ENCODE measurements at regions not wholly inside any gene's neighbourhood (a gene's known extent, or its start where the extent isn't known, plus 50 kb on each side); places are given as distances from the start of the nearest gene placed in this dataset.
A peak's percentile ranks its signal among the peaks of the same experiment; 100 is the strongest.
"Not testable (repeated sequence)": the region's sequence is repeated elsewhere in the genome, so short reads cannot be mapped to it uniquely, and the experiment has no call there.

DNA sequence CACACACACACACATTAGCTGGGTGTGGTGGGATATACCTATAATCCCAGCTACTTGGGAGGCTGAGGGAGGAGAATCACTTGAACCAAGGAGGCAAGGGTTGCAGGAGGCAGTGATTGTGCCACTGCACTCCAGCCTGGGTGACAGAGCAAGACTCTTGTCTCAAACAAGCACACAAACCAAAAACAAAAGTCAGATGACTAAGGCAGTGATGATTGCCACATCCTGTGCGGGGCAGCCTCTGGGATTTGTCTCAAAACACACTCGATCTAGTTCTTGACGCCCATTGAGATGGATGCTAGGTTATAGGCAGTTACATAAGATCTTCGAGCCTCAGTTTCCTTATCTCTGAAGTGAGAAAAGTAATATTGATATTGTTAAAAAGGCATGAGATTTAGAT, 57.8 kb upstream of the NBPF8 start:
- not testable (repeated sequence) for DNase-seq

DNA sequence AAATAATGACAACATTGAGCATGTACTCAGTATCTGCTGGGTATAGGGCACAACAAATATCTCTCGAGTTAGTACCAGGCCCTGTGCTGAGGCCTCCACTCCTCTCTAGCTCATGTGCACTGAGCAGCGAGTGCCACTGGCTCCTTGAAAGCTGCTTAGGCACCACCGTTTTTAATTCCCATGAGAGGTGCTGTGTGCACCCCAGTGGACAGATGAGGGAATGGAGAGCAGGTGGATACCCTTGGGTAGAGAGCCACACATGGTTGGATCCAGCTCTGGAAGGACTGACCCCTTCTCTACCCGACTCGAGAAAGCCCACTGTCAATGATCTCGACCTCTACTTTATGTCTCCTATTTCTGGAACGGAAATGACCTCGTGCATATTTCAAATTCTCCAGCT, 58.7 kb upstream of the NBPF8 start:
- DNase-seq = peak in 1 of 2 experiments; percentile 18

DNA sequence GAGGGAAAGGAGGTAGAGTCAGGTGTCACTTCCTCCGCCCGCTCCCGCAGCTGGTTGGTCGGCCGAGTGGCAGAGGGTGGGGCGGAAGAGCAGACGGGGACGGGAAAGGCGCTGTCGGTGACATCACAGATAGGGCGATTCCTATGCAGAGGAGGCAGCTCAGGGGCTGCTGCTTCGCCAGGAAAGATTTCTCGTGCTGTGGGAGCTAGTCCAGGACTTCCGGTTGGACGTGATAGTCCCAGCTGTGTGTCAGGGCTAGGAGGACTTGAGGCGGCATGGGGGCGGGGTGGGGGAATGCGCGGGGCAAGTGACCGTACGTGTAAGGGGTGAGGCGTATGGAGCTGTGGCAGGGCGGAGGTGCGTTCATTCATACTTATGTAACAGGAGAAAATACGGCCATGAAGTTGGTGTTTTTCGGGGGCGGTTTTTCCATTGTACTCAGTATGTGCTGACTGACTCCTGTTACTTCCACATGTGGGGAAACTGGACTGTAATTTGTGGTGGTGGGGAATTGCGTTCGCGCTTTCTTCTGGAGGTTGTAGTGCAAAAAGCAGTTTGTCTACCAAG, 60.1 kb upstream of the NBPF8 start:
- DNase-seq = not testable (repeated sequence)

DNA sequence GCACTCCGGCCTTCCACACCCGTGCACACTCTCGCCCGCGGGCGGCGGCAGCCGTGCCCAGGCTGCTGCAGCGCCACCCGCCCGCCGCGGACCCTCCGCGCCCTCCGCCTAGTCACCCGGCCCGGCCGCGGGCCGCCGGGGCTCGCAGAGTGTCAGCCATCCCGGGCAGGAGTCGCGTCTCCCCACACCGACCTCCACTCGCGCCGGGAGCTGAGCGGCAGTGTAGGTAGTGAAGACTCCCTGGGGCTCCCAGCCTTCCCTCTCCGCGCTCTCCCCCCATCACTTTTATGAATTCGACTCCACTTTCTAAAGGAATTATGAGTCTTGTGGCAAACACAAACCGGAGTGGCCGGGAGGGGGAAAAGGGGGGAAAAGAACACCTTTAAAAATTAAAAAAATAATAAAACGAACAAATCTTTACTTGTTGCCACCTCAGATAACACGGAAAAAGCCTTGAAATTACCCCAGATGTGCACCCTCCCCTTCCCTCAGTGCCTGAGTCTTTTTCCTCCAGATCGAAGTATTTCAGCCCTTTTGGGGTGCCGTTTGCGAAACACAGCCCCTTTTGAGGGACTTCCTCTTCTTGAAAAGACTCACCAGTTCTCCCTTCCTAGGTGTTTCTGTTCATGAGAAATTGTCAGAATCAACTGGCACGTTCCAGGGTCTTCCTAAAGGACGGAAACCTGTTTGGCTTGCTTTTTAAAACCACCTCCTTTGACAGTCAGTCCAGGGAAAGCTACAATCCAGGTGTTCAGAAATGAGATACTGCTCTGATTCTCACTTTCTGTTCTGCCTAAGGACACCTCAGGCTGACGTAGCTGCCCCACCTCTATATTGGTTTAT, 72.4 kb upstream of the NBPF8 start:
- DNase-seq = not testable (repeated sequence)

DNA sequence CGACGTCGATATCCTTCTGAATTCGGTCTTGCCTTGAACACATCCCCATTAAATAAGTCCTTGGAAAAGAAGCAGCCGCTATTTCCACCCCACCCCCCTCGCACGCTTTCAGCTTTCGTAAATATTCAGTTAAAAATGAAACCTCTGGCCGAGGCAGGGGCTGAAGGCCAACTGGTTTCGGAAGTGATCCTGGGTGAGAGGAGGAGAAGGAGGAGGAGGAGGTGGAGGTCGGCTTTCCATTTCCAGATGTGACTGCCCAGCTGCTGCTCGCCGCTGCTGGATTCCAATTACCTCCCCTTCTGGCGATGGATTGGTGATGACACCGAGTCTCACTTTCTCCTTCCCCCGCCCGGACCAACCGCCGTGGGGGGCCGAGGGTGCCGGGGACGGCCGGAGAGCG, 73.1 kb upstream of the NBPF8 start:
- peak in 1 of 2 experiments; percentile 1 for DNase-seq

DNA sequence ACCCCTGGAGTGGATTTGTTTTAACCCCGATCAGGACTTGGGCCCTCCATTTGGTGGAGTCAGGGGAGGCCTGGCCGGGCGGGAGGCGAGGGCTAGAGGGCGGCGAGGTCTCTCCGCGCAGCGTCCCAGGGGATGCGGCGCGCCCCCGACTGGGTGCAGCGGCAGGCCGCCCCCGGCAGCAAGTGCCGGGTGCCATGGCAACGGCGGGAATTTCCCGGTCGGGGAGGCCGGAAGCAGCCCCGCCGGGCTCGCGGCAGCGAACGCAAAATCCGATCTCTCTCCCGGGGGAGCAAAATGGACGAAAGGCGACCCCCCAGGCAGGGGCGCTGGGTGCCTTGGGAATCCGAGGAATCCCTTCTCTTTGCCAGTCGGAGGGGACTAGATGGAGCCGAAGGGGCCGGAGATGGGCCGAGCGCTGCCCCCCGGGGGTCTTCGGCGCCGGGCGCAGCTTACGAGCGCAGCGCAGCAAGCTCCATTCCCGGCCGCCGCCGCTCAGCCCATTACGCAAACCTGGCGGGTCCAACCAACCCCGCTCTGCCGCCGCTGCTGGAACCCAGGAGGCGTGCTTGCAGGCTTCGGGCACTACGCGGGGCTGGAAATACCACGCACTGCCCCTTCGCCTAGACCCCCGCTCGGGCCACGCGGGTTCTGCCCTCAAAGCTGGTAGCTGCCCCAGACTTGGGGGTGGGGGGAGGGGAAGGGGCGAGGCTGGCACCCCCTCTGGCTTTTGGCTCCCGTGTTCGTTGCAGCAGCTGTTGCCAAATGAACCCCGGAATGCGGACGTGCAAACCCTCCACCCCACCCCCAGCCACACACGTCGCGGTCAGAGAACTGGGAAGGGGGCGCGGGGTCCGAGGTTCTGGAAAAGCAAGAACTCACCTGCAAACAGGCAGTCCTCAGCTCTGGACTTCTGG, 73.7 kb upstream of the NBPF8 start:
- DNase-seq = peak in 1 of 2 experiments; percentile 0

DNA sequence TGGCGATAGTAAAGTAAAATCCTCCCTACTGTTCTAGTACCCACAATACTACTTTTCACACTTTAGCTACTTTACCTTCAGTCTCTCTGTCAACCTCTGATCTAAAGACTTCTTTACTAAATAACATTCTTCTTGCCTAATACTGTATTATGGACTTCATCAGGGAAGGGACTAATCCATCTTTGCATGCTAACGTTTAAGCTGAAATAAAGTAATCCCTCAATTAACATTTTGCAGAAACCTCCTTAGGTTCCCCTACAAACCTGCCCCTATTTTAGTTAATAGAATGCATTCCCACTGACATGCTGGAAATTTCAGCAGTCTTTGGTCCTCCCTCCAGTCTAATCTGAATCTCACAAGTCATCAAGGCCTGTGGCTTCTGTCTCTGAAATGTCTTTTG, 99.1 kb upstream of the NBPF8 start:
- DNase-seq = not testable (repeated sequence)

DNA sequence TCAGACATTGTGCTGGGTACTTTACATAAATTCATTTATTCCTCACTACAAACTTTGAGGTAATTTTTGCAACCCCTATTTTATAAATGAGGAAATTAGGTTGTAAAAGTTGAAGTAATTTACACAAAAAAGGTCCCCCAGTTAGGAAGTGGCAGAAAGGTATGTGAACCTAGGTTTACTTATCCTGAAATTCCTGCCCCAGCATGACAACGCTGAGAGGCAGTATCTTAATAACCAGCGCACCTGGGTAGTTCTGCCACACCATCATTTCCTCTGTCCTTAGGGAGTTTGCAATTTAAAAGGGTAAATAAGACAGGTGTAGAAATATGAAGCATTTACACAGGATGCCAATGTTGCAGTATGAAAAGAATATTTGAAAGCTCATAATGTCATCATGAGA, 102.9 kb upstream of the NBPF8 start:
- not testable (repeated sequence) for DNase-seq

DNA sequence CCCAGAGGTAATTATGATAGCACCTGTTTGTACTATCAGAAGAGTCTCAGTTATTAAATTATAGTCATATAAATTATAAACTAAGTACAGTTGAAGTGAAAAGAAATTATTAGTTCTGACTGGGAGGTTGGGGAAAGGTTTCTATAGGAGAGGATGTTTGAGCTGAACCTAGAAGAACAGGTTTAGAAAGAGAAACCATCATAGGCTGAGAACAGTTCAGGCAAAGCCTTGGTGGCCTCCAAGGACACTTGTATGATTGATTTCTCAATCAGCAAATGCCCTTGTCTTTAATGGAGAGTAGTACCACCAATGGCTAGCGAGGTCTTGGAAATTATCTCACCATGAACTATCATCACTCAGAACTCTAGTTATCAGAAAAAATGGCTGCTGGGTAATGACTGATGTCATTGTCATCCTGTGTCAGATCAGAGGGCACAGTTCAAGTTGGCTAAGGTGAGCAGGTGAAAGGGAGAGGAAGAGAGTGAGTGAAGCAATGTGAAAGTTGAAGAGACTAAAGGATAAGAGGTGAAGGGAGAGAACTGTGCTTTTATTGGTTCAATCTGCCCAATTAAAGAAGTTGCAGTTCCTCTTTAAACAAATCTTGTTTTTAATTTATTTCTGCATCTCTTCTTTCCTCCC, 105.8 kb upstream of the NBPF8 start:
- not testable (repeated sequence) for DNase-seq

DNA sequence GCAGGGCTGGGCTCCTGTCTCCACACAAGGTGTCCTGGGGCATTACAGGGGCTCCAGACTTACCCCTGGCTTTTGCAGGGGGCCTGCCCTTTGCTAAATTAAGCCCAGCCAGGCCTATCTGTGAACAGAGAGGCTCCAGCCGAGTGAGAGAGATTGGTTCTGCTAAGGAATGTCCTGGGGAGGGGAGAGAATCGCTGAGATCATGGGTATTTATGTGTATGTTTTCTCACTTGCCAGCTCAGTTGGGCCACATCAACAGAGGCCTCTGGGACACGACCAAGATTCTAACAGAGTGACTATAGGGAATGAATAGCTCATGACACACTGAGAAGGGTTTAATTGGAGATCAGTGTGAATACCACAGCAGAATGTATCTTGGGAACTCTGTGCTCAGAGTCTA, 109.8 kb upstream of the NBPF8 start:
- not testable (repeated sequence) for DNase-seq

DNA sequence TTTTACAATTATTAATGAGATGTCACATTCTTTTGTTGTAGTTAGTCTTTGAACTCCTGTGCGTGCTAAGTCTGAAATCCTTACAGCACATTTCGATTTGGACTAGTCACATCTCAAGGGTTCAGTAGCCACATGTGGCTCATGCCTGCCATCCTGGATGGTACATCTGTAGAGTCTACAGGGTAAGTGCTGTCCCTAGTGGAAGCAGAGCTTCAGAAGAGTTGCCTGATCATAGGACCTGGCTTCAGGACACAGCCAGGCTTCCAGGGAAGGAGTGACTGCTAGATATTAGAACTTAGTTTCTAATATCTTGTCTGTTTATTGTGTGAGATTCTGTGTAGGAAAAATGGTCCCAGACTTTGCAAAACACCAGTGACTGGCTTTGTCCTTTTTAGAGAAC, 110.5 kb upstream of the NBPF8 start:
- not testable (repeated sequence) for DNase-seq

DNA sequence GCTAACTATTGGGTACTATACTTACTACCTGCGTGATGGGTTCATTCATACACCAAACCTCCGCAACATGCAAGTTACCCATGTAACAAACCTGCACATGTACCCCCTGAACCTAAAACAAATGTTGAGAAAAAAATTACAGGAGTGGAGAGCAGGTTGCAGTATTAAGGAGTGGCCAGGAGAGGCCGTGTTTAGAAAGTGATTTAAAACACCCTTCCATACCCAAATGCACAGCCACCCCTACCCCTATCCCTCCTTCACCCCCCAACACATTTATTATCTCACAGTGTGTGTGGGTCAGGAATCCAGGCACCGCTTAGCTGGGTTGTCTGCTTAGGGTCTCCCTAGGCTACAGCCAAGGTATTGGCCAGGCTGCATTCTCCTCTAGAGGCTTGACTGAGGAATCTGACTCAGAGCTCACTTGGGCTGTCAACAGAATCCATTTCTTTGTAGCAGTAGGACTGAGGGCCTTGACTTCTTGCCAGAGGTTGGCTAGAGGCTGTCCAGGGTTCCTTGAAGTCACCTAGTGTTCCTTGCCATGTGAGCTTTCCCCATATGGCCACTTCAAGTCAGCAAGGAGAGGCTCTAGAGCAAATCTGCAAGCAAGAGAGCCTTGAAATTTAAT, 115.3 kb upstream of the NBPF8 start:
- DNase-seq = not testable (repeated sequence)

DNA sequence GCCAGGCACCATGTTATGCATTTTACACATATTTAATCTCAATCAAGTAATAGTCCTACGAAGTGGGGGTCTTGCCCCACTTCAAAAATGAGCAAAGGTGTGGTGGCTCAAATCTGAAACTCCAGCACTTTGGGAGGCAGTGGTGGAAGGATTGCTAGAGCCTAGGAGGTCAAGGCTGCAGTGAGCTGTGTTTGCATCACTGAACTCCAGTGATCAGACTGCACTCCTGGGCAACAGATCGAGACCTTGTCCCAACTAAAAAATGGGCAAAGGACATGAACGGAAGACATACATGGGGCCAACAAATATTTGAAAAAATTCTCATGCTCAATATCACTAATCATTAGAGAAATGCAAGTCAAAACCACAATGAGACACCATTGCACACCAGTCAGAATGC, 116.3 kb upstream of the NBPF8 start:
- not testable (repeated sequence) for DNase-seq

DNA sequence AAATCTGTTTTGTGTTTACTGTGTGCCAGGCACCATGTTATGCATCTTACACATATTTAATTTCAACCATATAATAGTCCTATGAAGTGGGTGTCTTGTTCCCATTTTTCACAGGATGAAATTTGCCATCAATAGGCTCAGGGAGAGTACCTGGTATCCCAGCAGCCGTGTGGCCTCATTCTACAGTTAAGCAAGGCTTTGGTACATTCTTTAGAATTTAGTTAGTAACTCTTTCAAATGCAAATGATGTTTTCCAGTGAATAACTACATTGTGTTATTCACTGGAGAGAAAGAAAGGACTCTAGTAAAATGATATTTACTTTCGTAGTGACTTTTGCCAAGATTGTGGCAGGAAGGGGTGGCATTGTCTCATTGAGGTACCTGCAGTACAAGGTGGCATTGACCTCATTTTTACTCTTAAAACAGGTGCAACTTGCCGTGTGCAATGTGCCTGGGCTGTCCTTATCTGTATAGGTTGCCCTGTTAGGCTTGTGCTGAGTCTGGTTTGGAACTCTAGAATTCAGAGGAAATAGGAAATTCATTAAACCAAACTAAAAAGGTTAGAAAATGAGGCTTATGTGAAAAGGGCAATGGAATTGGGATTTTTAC, 117.4 kb upstream of the NBPF8 start:
- not testable (repeated sequence) for DNase-seq

DNA sequence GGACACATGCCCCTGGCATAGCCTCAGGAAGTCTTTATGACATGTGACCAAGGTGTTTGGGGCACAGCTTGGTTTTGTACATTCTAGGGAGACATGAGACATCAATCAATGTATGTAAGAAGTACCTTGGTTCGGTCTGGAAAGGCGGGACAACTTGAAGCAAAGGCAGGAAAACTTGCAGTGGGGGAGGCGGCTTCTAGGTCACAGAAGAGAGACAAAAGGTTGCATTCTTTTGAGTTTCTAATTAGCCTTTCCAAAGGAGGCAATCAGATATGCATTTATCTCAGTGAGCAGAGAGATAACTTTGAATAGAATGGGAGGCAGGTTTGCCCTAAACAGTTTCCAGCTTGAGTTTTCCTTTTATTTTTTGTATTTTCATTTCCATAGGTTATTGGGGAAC, 113.8 kb upstream of the SEC22B start:
- not testable (repeated sequence) for DNase-seq

DNA sequence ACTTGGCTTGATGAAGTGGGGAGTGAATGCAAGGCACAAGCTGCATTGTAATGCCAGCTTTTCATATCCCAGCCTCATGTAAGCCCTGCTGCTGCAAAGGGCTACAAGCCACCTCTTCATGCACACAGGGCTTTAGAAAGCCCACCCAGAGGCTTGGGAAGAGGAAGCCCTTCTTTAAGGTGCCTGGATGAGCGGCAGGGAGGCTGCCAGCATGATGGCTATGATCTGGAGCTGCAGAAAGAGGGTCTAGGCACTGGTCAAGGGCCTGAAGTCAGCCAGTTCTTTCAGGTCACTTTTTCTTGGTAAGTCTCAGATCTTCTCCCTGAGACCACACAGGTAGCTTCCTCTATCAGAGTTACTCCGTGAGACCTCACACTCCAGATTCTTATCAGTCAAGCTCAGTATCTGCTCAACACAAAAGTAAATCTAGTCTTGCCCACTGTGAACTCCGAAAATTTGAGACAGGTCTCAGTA, 113.3 kb upstream of the SEC22B start:
- not testable (repeated sequence) for DNase-seq

DNA sequence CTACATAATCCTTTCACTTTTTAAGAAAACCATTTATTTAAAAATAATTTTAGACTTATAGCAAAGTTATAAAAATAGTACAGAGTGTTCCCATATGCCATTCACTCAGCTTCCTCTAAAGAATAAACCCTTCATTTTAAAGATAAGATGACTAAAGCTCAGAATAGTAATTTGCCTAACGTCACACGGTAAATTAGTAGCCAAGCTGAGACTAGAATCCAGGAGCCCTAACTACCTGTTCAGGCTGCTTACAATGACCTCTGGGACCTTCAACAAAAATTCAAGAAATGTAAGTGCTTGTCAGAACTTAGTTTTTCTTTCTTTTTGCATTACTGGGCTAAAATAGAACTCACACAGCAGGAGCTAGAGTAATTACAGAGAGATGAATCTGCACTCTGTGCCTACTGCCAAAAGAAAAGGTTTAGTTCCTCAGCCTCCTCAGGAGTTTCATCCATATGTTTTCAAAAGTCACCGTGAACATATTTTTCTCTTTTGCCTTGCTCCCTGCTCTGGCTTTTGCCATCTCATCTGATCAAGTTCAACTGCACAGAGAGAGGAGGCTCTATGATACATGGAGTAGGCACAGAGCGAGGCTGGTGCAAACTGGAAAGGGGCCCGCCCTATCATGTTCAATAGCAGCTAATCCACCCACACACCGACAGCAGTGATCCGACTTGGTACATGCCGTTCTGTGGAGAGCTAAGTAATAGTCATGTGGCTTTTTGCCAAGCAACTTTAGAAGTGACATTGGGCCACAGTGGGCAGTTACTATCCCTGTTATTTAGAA, 112.7 kb upstream of the SEC22B start:
- not testable (repeated sequence) for DNase-seq

DNA sequence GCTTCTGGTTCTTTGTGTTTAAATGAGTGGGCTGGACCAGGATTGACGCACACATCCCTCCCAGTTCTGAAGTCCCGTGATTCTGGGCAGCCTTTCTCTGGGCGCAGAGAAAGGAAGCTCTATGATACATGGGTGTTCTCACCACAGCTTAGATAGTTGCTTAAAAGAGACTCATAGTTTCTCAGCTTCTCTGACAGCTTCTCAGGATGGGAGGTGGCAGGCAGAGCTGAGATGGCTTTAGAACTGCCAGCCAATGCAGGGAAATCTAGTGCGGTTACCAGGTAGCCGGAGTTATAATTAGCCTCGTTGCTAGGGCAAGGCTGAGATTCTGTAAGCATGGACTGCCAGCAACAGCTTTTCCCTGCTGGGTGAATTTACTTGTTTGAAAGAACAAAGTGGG, 111.8 kb upstream of the SEC22B start:
- DNase-seq = not testable (repeated sequence)

DNA sequence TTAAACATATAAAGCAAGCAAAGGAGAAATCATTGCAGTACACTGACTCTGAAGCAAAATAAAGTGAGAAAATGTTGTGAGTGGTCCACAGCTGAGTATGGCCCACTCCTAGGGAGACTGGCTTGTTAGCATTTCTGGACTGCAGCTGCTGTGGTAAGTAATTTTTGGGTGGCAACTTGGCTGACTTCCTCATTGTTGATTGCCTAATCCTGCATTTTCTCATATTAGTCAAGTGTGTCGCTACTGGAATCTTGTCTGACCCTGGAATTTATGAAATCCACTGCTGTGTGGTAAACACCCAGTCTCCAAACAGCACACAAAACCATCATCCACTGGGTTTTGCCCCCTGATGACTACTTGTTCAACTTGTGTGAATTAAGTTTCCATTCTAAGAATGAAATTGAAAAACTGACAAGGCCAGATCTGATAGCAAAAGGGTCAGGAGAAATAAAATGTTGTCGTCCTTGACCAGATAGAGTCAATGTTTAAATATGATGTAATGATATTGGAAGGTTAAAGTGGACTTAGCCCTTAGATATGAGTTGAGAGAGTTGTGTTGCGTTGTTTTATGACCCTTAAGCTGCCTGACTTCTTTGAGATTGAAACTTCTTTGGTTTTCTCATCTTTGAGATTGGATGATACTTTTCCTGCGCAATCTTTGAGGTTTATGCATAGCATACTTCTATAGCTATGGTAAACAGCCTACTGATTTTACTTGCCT, 106.6 kb upstream of the SEC22B start:
- not testable (repeated sequence) for DNase-seq

DNA sequence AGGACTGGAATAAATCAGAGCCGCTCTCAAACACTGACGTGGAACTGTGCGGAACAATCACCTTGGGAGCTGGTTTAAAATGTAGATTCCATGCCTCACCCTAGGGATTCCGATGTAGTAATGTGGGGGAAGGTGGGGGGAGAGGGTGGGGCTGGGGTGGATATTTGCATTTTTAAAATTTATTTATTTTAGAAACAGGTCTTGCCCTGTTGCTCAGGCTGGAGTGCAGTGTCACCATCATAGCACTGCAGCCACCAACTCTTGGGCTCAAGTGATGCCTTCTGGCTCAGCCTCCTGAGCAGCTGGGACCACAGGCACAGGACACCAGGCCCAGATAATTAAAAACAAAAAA, 101.9 kb upstream of the SEC22B start:
- DNase-seq = not testable (repeated sequence)
